A673 (cell line): ENCODE measurements at regions not wholly inside any gene's neighbourhood (a gene's known extent, or its start where the extent isn't known, plus 50 kb on each side); places are given as distances from the start of the nearest gene placed in this dataset.

ENCODE experiments used
- BruUV-seq: library from RNA; stranded (reverse); fragments of 400-500 nt; replicated peaks from 2 replicates; lab custom pipeline; 2021; lab: Mats Ljungman, UMichigan
- CTCF ChIA-PET: fragments of 300-600 bp; sonication (Branson Sonifier 250); formaldehyde crosslinking; loops from one replicate; lab custom pipeline; 2022; ENCODE audit warnings: antibody characterized with exemption; lab: Charles Lee
- POLR2A ChIA-PET: fragments of 300-600 bp; sonication (Branson Sonifier 250); formaldehyde crosslinking; loops from one replicate; lab custom pipeline; 2022; ENCODE audit warnings: antibody characterized with exemption; ENCODE audit not compliant: low non-redundant PET; lab: Charles Lee
- DNase-seq: peaks from one replicate; pipeline ENCODE4 v3.0.0-alpha.2; 2015; ENCODE audit warnings: low spot score
- H3K27ac ChIP-seq: fragments of 200-600 bp; sonication (generic); 2 replicates; pipeline ENCODE4 v1.5.1; 2016; ENCODE audit warnings: mixed run types, low read depth, mild to moderate bottlenecking, mixed read lengths, antibody characterized with exemption, low read length; ENCODE audit not compliant: poor library complexity, severe bottlenecking
- H3K27me3 ChIP-seq: fragments of 200-600 bp; sonication (generic); replicated peaks from 2 replicates; pipeline ENCODE4 v1.6.1; 2017; ENCODE audit warnings: mixed run types, low read depth, mild to moderate bottlenecking, mixed read lengths, antibody characterized with exemption, low read length; ENCODE audit not compliant: insufficient read depth, poor library complexity
- H3K36me3 ChIP-seq: fragments of 200-600 bp; sonication (generic); 2 replicates; pipeline ENCODE4 v1.6.1; 2016; ENCODE audit warnings: mixed run types, mild to moderate bottlenecking, mixed read lengths, antibody characterized with exemption, low read length; ENCODE audit not compliant: insufficient read depth, poor library complexity, severe bottlenecking
- H3K4me1 ChIP-seq: fragments of 200-600 bp; sonication (generic); 2 replicates; pipeline ENCODE4 v1.6.1; 2017; ENCODE audit warnings: mixed run types, mild to moderate bottlenecking, mixed read lengths, antibody characterized with exemption, low read length; ENCODE audit not compliant: insufficient read depth, poor library complexity, severe bottlenecking
- H3K4me3 ChIP-seq: fragments of 200-600 bp; sonication (generic); 2 replicates; pipeline ENCODE4 v1.5.1; 2016; ENCODE audit warnings: low read depth, mixed run types, mild to moderate bottlenecking, mixed read lengths, low read length; ENCODE audit not compliant: poor library complexity, severe bottlenecking
- H3K9me3 ChIP-seq: fragments of 200-600 bp; sonication (generic); 2 replicates; pipeline ENCODE4 v1.6.1; 2016; ENCODE audit warnings: mixed run types, low read depth, mild to moderate bottlenecking, mixed read lengths, antibody characterized with exemption, low read length; ENCODE audit not compliant: poor library complexity, severe bottlenecking
- EZH2 ChIP-seq: fragments of 200-600 bp; sonication (generic); IDR thresholded peaks from 2 replicates; pipeline ENCODE4 v1.6.1; 2017; ENCODE audit warnings: borderline replicate concordance, low read depth, mild to moderate bottlenecking, mixed read lengths, antibody characterized with exemption, low read length; ENCODE audit not compliant: poor library complexity, severe bottlenecking
- intact Hi-C: fragments of 100-400 bp; cut with micrococcal nuclease; formaldehyde crosslinking; loops from one replicate; pipeline ENCODE4 v1.10.0; 2022; ENCODE audit not compliant: unreplicated experiment
- TF ChIP-seq, protein P1 (sequence below): fragments of 300-800, 200-600 bp; sonication (generic); conservative IDR thresholded peaks from 2 replicates; pipeline ENCODE4 v1.5.1; 2017; ENCODE audit warnings: low read depth, mild to moderate bottlenecking, antibody characterized with exemption, low read length, moderate library complexity, mixed read lengths

GRCh38 chr2:139064159-139064558 lies 284.0 kb upstream of the NXPH2 start:
- no peak for DNase-seq
- no peaks in the 10 kb centered on the region for H3K36me3 ChIP-seq
- no peak for TF ChIP-seq EZH2
- TF ChIP-seq, protein P1, sequence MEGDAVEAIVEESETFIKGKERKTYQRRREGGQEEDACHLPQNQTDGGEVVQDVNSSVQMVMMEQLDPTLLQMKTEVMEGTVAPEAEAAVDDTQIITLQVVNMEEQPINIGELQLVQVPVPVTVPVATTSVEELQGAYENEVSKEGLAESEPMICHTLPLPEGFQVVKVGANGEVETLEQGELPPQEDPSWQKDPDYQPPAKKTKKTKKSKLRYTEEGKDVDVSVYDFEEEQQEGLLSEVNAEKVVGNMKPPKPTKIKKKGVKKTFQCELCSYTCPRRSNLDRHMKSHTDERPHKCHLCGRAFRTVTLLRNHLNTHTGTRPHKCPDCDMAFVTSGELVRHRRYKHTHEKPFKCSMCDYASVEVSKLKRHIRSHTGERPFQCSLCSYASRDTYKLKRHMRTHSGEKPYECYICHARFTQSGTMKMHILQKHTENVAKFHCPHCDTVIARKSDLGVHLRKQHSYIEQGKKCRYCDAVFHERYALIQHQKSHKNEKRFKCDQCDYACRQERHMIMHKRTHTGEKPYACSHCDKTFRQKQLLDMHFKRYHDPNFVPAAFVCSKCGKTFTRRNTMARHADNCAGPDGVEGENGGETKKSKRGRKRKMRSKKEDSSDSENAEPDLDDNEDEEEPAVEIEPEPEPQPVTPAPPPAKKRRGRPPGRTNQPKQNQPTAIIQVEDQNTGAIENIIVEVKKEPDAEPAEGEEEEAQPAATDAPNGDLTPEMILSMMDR: no peak
- BruUV-seq: no TSS peak
- CTCF ChIA-PET: no interaction called here
- POLR2A ChIA-PET: no interaction called here
- no peaks in the 10 kb centered on the region for H3K4me1 ChIP-seq
- no peak overlapping the region for H3K27ac ChIP-seq
- intact Hi-C loops: no loop called here
- no peaks in the 10 kb centered on the region for H3K27me3 ChIP-seq
- H3K9me3 ChIP-seq: no peaks in the 10 kb centered on the region
- no peak overlapping the region for H3K4me3 ChIP-seq

GRCh38 chr2:139059617-139060016 lies 279.4 kb upstream of the NXPH2 start:
- no TSS peak for BruUV-seq
- CTCF ChIA-PET: no interaction called here

GRCh38 chr2:139055202-139055601 lies 275.0 kb upstream of the NXPH2 start:
- no peaks in the 10 kb centered on the region for H3K36me3 ChIP-seq
- no peak overlapping the region for H3K4me3 ChIP-seq
- H3K27me3 ChIP-seq: no peaks in the 10 kb centered on the region
- no peaks in the 10 kb centered on the region for H3K4me1 ChIP-seq
- no peak overlapping the region for H3K27ac ChIP-seq
- POLR2A ChIA-PET: interaction anchor here (0.7 kb wide), 1 partner anchor 195 kb away, joined by 4 read pairs; no protein-coding TSS in a partner anchor
- CTCF ChIA-PET: no interaction called here
- H3K9me3 ChIP-seq: no peaks in the 10 kb centered on the region
- no peak for DNase-seq
- no TSS peak for BruUV-seq
- intact Hi-C loops: no loop called here
- no peak for TF ChIP-seq EZH2
- TF ChIP-seq, protein P1: no peak

More at GRCh38 chr2:139059617-139060016, 279.4 kb upstream of the NXPH2 start:
- intact Hi-C loops: no loop called here
- no peaks in the 10 kb centered on the region for H3K9me3 ChIP-seq
- DNase-seq: no peak
- H3K36me3 ChIP-seq: no peaks in the 10 kb centered on the region
- TF ChIP-seq, protein P1: no peak
- no peak for TF ChIP-seq EZH2
- H3K27ac ChIP-seq: no peak overlapping the region
- no peaks in the 10 kb centered on the region for H3K27me3 ChIP-seq
- no peak overlapping the region for H3K4me3 ChIP-seq
- H3K4me1 ChIP-seq: no peaks in the 10 kb centered on the region
- POLR2A ChIA-PET: no interaction called here
